ENCODE measurements at regions not wholly inside any gene's neighbourhood (a gene's known extent, or its start where the extent isn't known, plus 50 kb on each side); places are given as distances from the start of the nearest gene placed in this dataset.
"Not testable (repeated sequence)": the region's sequence is repeated elsewhere in the genome, so short reads cannot be mapped to it uniquely, and the experiment has no call there.

GRCh38 chr6:23665911-23666310 lies 460.1 kb upstream of the NRSN1 start:
- DNase-seq; ATAC-seq; intact Hi-C loops (cut with DNase I): not testable (repeated sequence)

- DNase-seq (no peak), ATAC-seq (no peak)
- intact Hi-C loops (cut with DNase I) = no loop called here
Observed at GRCh38 chr6:23672737-23673136, 453.3 kb upstream of the NRSN1 start.

- intact Hi-C loops (cut with DNase I) = no loop called here
- DNase-seq = no peak
- ATAC-seq = no peak
Observed at GRCh38 chr6:23678626-23679025, 447.4 kb upstream of the NRSN1 start.

GRCh38 chr6:23681743-23682142 lies 444.3 kb upstream of the NRSN1 start:
- DNase-seq (no peak), ATAC-seq (no peak)
- intact Hi-C loops (cut with DNase I) = no loop called here

- no peak for DNase-seq
- intact Hi-C loops (cut with DNase I) = no loop called here
- no peak for ATAC-seq
Observed at GRCh38 chr6:23688650-23689049, 437.4 kb upstream of the NRSN1 start.

DNA sequence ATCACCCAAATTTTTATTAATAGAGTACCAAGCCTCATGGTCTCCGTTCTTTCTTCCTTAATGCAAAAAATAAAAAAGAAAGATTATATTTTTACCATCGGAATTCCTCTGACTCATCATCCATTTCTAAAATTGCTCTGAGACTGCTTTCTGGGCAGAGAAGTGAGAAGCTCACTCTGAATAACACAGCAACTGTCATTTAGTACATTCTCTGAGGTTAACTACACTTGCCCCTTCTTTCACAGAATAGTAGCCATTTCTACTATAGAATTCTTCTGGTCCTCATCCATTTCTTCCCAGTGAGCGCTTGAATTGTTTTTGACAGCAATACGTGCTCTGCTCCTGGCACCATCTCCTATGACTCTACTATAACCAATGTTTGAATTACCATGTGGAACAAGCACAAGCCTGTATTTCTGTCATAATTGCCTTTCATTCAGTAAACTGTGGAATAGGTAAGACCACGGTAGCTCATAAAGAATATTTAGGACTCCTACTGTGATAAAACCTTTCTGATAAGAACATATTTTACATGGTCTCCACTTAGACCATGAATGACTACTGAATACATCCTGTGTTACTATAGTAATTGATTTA lies 435.5 kb upstream of the NRSN1 start:
- intact Hi-C loops (cut with DNase I) = no loop called here
- DNase-seq (no peak), ATAC-seq (no peak)

- DNase-seq = no peak
- intact Hi-C loops (cut with DNase I) = no loop called here
- ATAC-seq = no peak
Observed at GRCh38 chr6:23692184-23692583, 433.8 kb upstream of the NRSN1 start.

DNA sequence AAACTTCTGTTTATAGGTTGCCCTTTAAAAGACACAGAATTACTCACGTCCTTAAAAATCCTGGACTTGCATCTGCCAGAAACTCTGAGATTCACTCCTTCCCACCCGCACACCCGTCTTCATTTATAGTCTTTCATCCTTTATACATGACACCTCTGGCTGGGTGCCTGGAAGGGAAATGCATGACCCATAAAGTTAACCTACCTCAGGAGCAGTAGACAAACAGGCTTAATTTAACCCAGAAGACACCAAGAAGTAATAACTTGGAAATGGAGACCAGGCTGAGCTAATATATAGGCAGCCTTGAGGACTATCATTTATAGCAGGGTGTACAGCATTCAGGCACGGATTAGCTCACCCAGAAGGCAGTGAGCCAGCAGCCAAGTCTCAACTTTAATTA lies 429.0 kb upstream of the NRSN1 start:
- peak in 1 of 2 donors; percentile 32 for ATAC-seq
- intact Hi-C loops (cut with DNase I) = no loop called here
- no peak for DNase-seq

- ATAC-seq (no peak), DNase-seq (no peak)
- intact Hi-C loops (cut with DNase I) = no loop called here
Observed at GRCh38 chr6:23704479-23705052, 421.4 kb upstream of the NRSN1 start.

GRCh38 chr6:23705697-23706096 lies 420.3 kb upstream of the NRSN1 start:
- intact Hi-C loops (cut with DNase I) = no loop called here
- ATAC-seq (no peak), DNase-seq (no peak)

DNA sequence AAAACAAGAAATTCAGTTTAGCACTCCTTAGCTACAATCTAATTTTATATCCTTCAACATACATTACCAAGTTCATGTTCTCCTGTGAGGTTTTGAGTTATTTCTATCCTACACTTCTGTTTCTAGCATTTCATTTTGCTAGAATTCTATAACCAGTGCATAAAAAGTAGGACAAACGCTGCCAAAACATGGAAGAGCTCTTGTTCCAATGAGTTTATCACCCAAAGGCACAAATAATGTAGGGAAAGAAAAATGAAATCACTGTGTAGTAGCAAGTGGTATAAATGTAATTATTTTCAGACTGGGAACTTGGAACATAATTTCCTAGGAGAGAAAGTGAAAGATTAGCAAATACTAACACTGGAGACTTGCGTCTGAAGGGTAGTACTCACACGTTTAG lies 413.3 kb upstream of the NRSN1 start:
- DNase-seq (no peak), ATAC-seq (no peak)
- intact Hi-C loops (cut with DNase I) = no loop called here

- ATAC-seq (no peak), DNase-seq (no peak)
- intact Hi-C loops (cut with DNase I) = no loop called here
Observed at GRCh38 chr6:23713211-23713610, 412.8 kb upstream of the NRSN1 start.

DNA sequence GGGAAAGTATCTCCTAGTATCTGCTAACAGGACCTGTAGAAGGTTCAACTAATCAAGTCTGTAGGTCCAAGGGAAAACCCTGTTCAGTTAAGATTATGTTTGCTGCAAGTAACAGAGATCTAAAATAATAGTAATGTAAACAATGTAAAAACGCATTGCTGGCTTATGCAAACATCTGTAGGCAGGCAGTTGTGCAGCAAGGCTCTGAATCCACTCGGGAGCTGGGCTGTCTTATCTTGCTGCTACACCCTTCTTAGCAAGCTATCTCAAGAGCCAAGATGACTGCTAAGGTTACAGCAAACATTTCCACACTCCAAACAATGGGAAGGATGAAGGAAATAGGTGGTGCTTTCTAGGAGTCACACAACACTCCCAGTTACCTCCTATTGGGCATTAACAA lies 397.3 kb upstream of the NRSN1 start:
- intact Hi-C loops (cut with DNase I) = no loop called here
- DNase-seq (peak; percentile 21), ATAC-seq (peak in 1 of 2 donors; percentile 51)

DNA sequence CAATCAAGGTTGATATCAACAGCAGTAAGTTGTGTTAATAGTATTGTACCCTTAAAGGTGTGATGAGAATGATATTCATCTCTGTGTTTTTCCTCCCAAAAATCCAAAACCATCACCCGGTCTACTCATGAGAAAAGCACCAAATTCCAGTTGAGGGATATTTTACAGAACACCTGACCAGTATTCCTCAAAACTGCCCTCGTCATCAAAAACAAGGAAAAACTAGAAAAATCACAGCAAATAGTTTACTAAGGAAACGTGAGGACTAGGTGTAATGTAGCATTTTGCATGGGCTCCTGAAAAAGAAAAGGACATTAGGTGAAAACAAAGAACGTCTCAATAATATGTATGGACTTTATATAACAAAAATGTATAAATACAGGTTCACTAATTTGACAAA lies 394.4 kb upstream of the NRSN1 start:
- DNase-seq = no peak
- intact Hi-C loops (cut with DNase I) = no loop called here
- no peak for ATAC-seq

DNA sequence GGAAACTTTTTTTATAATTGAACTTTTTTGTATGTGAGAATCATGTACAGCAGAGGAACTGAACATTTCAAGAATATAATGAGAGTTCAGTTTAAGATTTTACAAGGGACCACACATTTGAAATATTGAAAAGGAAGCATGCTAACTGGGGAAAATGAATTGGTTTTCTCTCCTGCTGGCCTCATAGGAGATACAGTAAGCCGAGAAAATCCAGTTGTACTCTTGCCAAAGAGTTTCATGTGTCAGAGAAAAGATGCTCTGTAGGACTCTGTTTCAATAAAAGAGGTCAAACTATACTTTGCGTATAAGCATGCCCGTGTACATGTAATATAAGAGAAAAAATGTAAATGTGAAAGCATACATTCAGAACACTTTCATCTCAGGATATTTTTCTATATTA lies 393.5 kb upstream of the NRSN1 start:
- DNase-seq = no peak
- no peak for ATAC-seq
- intact Hi-C loops (cut with DNase I) = no loop called here

GRCh38 chr6:23735151-23735550 lies 390.9 kb upstream of the NRSN1 start:
- ATAC-seq (no peak), DNase-seq (no peak)
- intact Hi-C loops (cut with DNase I) = no loop called here

DNA sequence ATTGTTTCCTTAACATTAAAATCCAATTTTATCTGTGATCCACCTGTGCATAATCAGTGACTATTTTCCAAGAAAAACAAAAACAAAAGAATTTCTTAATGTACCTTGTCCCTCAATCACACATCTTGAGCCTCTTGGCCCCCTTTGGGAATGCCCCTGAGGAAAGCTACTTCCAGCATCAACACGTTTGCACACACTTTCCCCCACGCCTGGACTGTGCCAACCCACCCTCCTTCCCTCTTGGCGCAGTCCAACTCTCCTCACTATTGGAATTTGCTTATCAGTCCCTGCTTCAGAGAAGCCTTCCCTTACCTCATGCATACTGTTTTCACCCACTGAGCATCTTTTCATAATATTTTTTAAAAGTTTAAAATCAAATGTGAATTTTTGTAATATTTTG lies 389.4 kb upstream of the NRSN1 start:
- intact Hi-C loops (cut with DNase I) = no loop called here
- ATAC-seq = peak in 1 of 2 donors; percentile 30
- DNase-seq = no peak

- DNase-seq (no peak), ATAC-seq (no peak)
- intact Hi-C loops (cut with DNase I) = no loop called here
Observed at GRCh38 chr6:23747239-23747638, 378.8 kb upstream of the NRSN1 start.

DNA sequence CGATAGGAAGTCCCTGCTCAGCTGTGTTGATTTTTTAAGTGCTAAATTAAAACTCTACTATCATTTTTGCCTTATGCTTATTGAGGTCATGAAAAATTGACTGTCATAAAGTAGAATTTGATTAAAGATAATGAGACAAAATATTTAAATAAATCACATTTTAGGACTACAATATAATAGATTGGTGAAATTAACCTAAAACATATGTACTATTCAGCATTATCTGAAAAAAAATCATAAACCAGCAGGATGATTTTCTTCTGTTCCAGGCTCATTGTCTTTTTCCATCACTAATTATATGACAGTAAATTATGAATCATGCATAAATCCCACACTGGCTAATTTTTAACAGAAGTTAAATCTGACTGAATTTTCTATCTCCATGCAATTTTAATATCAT lies 373.6 kb upstream of the NRSN1 start:
- intact Hi-C loops (cut with DNase I) = no loop called here
- ATAC-seq = no peak

GRCh38 chr6:23754197-23754596 lies 371.8 kb upstream of the NRSN1 start:
- intact Hi-C loops (cut with DNase I) = no loop called here
- DNase-seq (no peak), ATAC-seq (no peak)

More for the DNA sequence above, 373.6 kb upstream of the NRSN1 start:
- DNase-seq = no peak

DNA sequence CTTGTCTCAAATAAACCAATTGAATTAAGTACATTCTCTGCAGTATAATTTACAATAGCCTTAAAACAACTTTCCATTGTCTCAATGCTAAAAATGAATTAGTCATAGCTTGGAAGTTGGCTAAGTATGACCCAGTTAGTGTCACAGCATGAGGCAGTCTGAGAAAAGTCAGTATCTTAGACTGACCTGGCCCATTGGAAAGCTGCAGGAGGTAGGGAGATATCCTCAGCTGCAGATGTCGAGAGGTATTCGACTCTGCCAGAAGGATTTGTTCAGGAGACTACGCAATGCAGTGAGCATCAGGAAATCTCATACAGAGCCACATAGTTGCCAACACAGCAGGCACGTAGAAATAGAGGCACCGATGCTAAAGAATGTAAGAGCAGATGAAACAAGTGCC lies 350.9 kb upstream of the NRSN1 start:
- no peak for DNase-seq
- intact Hi-C loops (cut with DNase I) = no loop called here
- no peak for ATAC-seq

DNA sequence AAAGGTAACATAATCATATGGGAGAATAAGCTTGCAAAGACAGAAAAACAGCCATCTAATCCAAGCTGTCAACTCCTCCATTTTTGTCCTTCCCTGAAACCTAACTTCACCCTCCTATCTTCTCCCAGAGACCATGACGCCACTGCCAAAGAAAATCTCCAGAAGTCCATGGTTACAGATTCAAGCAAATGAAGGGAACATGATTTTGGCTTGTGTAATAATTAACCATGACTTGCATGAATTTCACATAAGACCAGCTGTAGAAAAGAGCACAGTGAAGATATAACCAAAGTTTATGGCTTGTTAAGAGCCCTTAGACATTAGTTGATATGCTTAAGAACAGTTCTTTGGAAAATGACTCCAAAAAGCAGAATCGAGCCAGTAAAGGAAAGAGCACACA lies 342.1 kb upstream of the NRSN1 start:
- ATAC-seq = peak in 1 of 2 donors; percentile 25
- no peak for DNase-seq
- intact Hi-C loops (cut with DNase I) = no loop called here
